GM23338 (cell line): ENCODE measurements at regions not wholly inside any gene's neighbourhood (a gene's known extent, or its start where the extent isn't known, plus 50 kb on each side); places are given as distances from the start of the nearest gene placed in this dataset.

Experiments
- ATAC-seq: fragments of 200-7000 bp; cut with Tn5 transposase; 3 replicates; pipeline ENCODE4 v1.9.1; 2020
- DNase-seq: peaks from one replicate; pipeline ENCODE4 v3.0.0-alpha.2; 2015; ENCODE audit warnings: low spot score
- H2AFZ ChIP-seq: fragments of 200-600 bp; sonication (generic); 2 replicates; pipeline ENCODE4 v1.8.0; 2016; ENCODE audit warnings: antibody characterized with exemption, mild to moderate bottlenecking, moderate library complexity
- H3F3A ChIP-seq: fragments of 200-600 bp; sonication (generic); replicated peaks from 2 replicates; pipeline ENCODE4 v1.8.0; 2017; ENCODE audit warnings: antibody characterized with exemption, mixed run types, low read depth
- H3K27ac ChIP-seq: fragments of 200-600 bp; sonication (generic); 2 replicates; pipeline ENCODE4 v1.6.1; 2016; ENCODE audit warnings: low read depth
- H3K27me3 ChIP-seq: fragments of 200-600 bp; sonication (generic); 2 replicates; pipeline ENCODE4 v1.8.0; 2016; ENCODE audit warnings: mild to moderate bottlenecking, mixed run types, moderate library complexity; ENCODE audit not compliant: insufficient read depth
- H3K36me3 ChIP-seq: fragments of 200-600 bp; sonication (generic); 2 replicates; pipeline ENCODE4 v1.8.0; 2016; ENCODE audit warnings: mild to moderate bottlenecking; ENCODE audit not compliant: insufficient read depth
- H3K4me1 ChIP-seq: fragments of 200-600 bp; sonication (generic); 2 replicates; pipeline ENCODE4 v1.8.0; 2016; ENCODE audit warnings: mild to moderate bottlenecking, moderate library complexity; ENCODE audit not compliant: insufficient read depth
- H3K4me2 ChIP-seq: fragments of 200-600 bp; sonication (generic); 2 replicates; pipeline ENCODE4 v1.7.1; 2017; ENCODE audit warnings: mixed run types
- H3K4me3 ChIP-seq: fragments of 200-600 bp; sonication (generic); 2 replicates; pipeline ENCODE4 v1.6.1; 2016; ENCODE audit warnings: mixed run types
- H3K79me2 ChIP-seq: fragments of 200-600 bp; sonication (generic); replicated peaks from 2 replicates; pipeline ENCODE4 v1.8.0; 2017; ENCODE audit warnings: mild to moderate bottlenecking; ENCODE audit not compliant: insufficient read depth
- H3K9me2 ChIP-seq: fragments of 200-600 bp; sonication (generic); 2 replicates; pipeline ENCODE4 v1.8.0; 2017; ENCODE audit not compliant: insufficient read depth
- H4K20me1 ChIP-seq: fragments of 200-600 bp; sonication (generic); replicated peaks from 2 replicates; pipeline ENCODE4 v1.8.0; 2017; ENCODE audit warnings: mild to moderate bottlenecking; ENCODE audit not compliant: insufficient read depth
- H3K27ac Mint-ChIP-seq: 2 replicates; pipeline ENCODE4 v1.8.0; 2020; ENCODE audit warnings: inconsistent platforms, mild to moderate bottlenecking, moderate library complexity, mixed read lengths
- H3K27me3 Mint-ChIP-seq: 3 replicates; pipeline ENCODE4 v1.8.0; 2022; ENCODE audit warnings: low read depth, mild to moderate bottlenecking, moderate library complexity, mixed read lengths, inconsistent platforms; ENCODE audit not compliant: insufficient read depth, poor library complexity
- H3K36me3 Mint-ChIP-seq: 3 replicates; pipeline ENCODE4 v1.8.0; 2021; ENCODE audit warnings: low read depth, mild to moderate bottlenecking, inconsistent platforms, moderate library complexity, mixed read lengths
- H3K4me1 Mint-ChIP-seq: 3 replicates; pipeline ENCODE4 v1.8.0; 2020; ENCODE audit warnings: mild to moderate bottlenecking, inconsistent platforms, mixed read lengths
- H3K4me3 Mint-ChIP-seq: 3 replicates; pipeline ENCODE4 v1.8.0; 2021; ENCODE audit warnings: moderate library complexity, mild to moderate bottlenecking, inconsistent platforms, mixed read lengths
- H3K9me3 Mint-ChIP-seq: 3 replicates; pipeline ENCODE4 v1.8.0; 2020; ENCODE audit warnings: moderate library complexity, mild to moderate bottlenecking, inconsistent platforms, mixed read lengths
- CREB1 ChIP-seq: fragments of 250-450 bp; sonication (Bioruptor Pico); IDR thresholded peaks from 2 replicates; pipeline ENCODE4 v1.5.0; 2020; ENCODE audit warnings: low read depth, mild to moderate bottlenecking, moderate library complexity
- CTCF ChIP-seq, 2 experiments: fragments of 200-600 bp in 1 of 2; sonication (generic) in 1 of 2; conservative IDR thresholded peaks; 2 replicates each; pipeline versions ENCODE4 v1.5.1 to v1.6.1; 2016 to 2017; ENCODE audit warnings: antibody characterized with exemption in 2 of 2, low read depth in 2 of 2, mild to moderate bottlenecking in 2 of 2, moderate library complexity in 1 of 2
- JUNB ChIP-seq: IDR thresholded peaks from one replicate; pipeline ENCODE4 v1.6.1; 2016; ENCODE audit warnings: antibody characterized with exemption; ENCODE audit not compliant: unreplicated experiment
- NANOG ChIP-seq: IDR thresholded peaks from 2 replicates; pipeline ENCODE4 v1.6.1; 2016; ENCODE audit warnings: antibody characterized with exemption, borderline replicate concordance
- REST ChIP-seq: IDR thresholded peaks from one replicate; pipeline ENCODE4 v1.6.1; 2018; ENCODE audit warnings: antibody characterized with exemption; ENCODE audit not compliant: unreplicated experiment
- STAT1 ChIP-seq: IDR thresholded peaks from one replicate; pipeline ENCODE4 v1.6.1; 2016; ENCODE audit warnings: antibody characterized with exemption; ENCODE audit not compliant: unreplicated experiment
- ZNF331 ChIP-seq: fragments of 250-450 bp; sonication (Bioruptor Pico); IDR thresholded peaks from 2 replicates; pipeline ENCODE4 v1.5.0; 2020; ENCODE audit warnings: low read depth, mild to moderate bottlenecking, moderate library complexity
- TF ChIP-seq, protein P1 (sequence below): IDR thresholded peaks from 2 replicates; pipeline ENCODE4 v1.6.1; 2016; ENCODE audit warnings: antibody characterized with exemption

DNA sequence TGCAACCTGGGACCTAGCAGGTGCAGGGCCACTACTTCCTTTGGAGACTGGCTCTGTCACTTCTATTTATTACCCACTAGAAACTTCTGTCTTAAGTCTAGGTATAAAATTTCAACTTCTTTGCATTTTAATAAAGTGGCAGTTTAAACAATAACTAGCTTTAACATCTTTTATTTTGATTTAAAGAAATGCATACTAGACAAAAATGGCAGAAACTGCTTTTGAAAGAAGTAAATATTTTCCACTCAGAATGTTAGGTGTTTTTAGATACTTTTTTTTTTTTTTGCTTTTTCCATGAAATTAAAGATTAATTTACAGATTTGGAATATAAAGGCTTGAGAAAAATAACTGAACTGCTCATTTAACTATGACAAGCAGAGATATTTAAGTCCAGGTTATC is 1477.6 kb downstream of the KCNT2 start:
- no peak overlapping the region for H3K27ac Mint-ChIP-seq
- peaks cover 17% of the 10 kb centered on the region; the same call in 2 of the 3 replicates for H3K9me3 Mint-ChIP-seq
- H3K36me3 Mint-ChIP-seq = peaks cover 11% of the 10 kb centered on the region; the same call in 2 of the 3 replicates

More for the DNA sequence above, 1477.6 kb downstream of the KCNT2 start:
- no peak overlapping the region for H3K27ac ChIP-seq
- H3K27me3 ChIP-seq = no peaks in the 10 kb centered on the region
- no peaks in the 10 kb centered on the region for H4K20me1 ChIP-seq
- Mint-ChIP-seq H3K4me1 (no peaks in the 10 kb centered on the region), H3K27me3 (no peaks in the 10 kb centered on the region), H3K4me3 (no peak overlapping the region)
- H3K4me3 ChIP-seq = no peak overlapping the region
- H2AFZ ChIP-seq = no peak overlapping the region
- DNase-seq (no peak), ATAC-seq (no peak)
- no peak overlapping the region for H3K4me2 ChIP-seq
- no peaks in the 10 kb centered on the region for H3K4me1 ChIP-seq
- H3K79me2 ChIP-seq = no peaks in the 10 kb centered on the region
- TF ChIP-seq ZNF331 (CRISPR knock-in tag) (no peak), CREB1 (CRISPR knock-in tag) (no peak), JUNB (no peak), NANOG (no peak), CTCF (conservative IDR thresholded peaks at IDR 0.05; ENCODE audit: low read depth in 2 of 2) (no peak), REST (no peak), STAT1 (no peak)
- TF ChIP-seq, protein P1, sequence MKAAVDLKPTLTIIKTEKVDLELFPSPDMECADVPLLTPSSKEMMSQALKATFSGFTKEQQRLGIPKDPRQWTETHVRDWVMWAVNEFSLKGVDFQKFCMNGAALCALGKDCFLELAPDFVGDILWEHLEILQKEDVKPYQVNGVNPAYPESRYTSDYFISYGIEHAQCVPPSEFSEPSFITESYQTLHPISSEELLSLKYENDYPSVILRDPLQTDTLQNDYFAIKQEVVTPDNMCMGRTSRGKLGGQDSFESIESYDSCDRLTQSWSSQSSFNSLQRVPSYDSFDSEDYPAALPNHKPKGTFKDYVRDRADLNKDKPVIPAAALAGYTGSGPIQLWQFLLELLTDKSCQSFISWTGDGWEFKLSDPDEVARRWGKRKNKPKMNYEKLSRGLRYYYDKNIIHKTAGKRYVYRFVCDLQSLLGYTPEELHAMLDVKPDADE = no peak
- no peaks in the 10 kb centered on the region for H3K36me3 ChIP-seq
- no peaks in the 10 kb centered on the region for H3K9me2 ChIP-seq
- no peaks in the 10 kb centered on the region for H3F3A ChIP-seq
